HG03064 (cell line): ENCODE measurements at regions not wholly inside any gene's neighbourhood (a gene's known extent, or its start where the extent isn't known, plus 50 kb on each side); places are given as distances from the start of the nearest gene placed in this dataset.

Source experiments
- ATAC-seq: cut with Tn5 transposase; IDR thresholded peaks from one replicate; pipeline ENCODE4 v1.9.1; 2021; ENCODE audit warnings: low read depth; ENCODE audit not compliant: unreplicated experiment

GRCh38 chr6:159118924-159119323 is 50.3 kb upstream of the FNDC1 start:
- no peak for ATAC-seq

- no peak for ATAC-seq
Measured at GRCh38 chr6:159117563-159117962, 51.6 kb upstream of the FNDC1 start.

- ATAC-seq, result no peak
Measured at GRCh38 chr6:159117046-159117445, 52.2 kb upstream of the FNDC1 start.

GRCh38 chr6:159116343-159116742 is 52.9 kb upstream of the FNDC1 start:
- ATAC-seq, result peak; percentile 74

- ATAC-seq, result no peak
Measured at GRCh38 chr6:159114569-159114968, 54.6 kb upstream of the FNDC1 start.

GRCh38 chr6:159113223-159113622 is 56.0 kb upstream of the FNDC1 start:
- ATAC-seq, result no peak

- no peak for ATAC-seq
Measured at GRCh38 chr6:159112714-159113113, 56.5 kb upstream of the FNDC1 start.

GRCh38 chr6:159110748-159111147 is 58.5 kb upstream of the FNDC1 start:
- no peak for ATAC-seq

- ATAC-seq, result no peak
Measured at GRCh38 chr6:159110013-159110412, 59.2 kb upstream of the FNDC1 start.

GRCh38 chr6:159109391-159109790 is 59.8 kb upstream of the FNDC1 start:
- ATAC-seq, result no peak

- ATAC-seq, result no peak
Measured at GRCh38 chr6:159108426-159108985, 60.7 kb upstream of the FNDC1 start.

- no peak for ATAC-seq
Measured at GRCh38 chr6:159107451-159108260, 61.5 kb upstream of the FNDC1 start.

- ATAC-seq, result peak; percentile 85
Measured at GRCh38 chr6:159106627-159107241, 61.9 kb upstream of the TAGAP start.

GRCh38 chr6:159105716-159106115 is 60.9 kb upstream of the TAGAP start:
- no peak for ATAC-seq

- no peak for ATAC-seq
Measured at GRCh38 chr6:159104931-159105330, 60.1 kb upstream of the TAGAP start.

- ATAC-seq, result peak; percentile 43
Measured at GRCh38 chr6:159104163-159104925, 59.6 kb upstream of the TAGAP start.

- ATAC-seq, result no peak
Measured at GRCh38 chr6:159103396-159104162, 58.8 kb upstream of the TAGAP start.

- ATAC-seq, result no peak
Measured at GRCh38 chr6:159102373-159103160, 57.8 kb upstream of the TAGAP start.

GRCh38 chr6:159101656-159102055 is 56.9 kb upstream of the TAGAP start:
- no peak for ATAC-seq
